HG03066 (cell line): ENCODE measurements at regions not wholly inside any gene's neighbourhood (a gene's known extent, or its start where the extent isn't known, plus 50 kb on each side); places are given as distances from the start of the nearest gene placed in this dataset.
"Not testable (repeated sequence)": the region's sequence is repeated elsewhere in the genome, so short reads cannot be mapped to it uniquely, and the experiment has no call there.

Source experiments
- ATAC-seq: cut with Tn5 transposase; IDR thresholded peaks from one replicate; pipeline ENCODE4 v1.9.1; 2021; ENCODE audit warnings: low read depth; ENCODE audit not compliant: unreplicated experiment

DNA sequence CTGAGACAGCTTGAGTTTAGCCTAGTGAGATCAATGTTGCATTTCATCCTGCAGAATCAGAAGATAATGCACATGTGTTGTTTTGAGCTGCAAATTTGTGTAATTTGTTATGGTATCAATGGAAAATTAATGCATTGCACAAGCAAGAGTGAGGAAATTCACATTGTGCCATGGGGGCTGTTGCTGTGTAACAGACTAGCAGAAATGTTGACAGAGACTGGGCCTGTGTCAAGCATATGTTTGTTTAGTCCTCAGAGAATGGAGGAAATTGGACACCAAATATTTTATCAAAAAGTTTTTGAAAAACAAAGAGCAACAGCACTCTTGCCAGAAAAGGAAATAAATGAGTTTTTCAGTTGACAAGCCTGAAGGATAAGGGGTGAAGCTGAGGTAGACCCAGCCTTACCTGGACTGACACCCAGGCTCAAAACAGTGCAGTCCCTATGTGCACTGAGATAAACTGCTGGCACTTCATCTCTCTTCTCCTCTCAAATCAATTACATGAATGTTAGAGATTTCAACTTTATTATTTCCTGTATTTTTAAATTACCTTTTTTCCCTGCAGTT is 1150.0 kb downstream of the FSCB start:
- ATAC-seq: no peak

DNA sequence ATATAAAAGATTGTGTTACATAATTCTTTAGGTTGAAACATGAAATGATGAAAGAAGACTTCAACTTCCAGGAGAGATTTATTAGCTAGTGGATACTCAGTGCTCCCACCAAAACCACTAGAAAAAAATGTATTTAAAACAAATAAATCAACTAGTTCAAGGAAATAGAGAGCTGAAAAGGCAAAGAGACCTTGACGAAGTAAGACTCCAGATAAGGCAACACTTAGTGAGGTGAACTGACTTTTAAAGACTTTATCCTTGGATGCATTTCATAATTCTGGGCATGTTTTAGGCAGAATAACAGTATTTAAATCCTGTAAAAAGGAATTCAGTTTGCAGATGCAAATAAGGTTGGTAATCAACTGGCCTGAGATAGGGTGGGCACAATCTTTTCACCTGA is 1150.7 kb downstream of the FSCB start:
- ATAC-seq: no peak

DNA sequence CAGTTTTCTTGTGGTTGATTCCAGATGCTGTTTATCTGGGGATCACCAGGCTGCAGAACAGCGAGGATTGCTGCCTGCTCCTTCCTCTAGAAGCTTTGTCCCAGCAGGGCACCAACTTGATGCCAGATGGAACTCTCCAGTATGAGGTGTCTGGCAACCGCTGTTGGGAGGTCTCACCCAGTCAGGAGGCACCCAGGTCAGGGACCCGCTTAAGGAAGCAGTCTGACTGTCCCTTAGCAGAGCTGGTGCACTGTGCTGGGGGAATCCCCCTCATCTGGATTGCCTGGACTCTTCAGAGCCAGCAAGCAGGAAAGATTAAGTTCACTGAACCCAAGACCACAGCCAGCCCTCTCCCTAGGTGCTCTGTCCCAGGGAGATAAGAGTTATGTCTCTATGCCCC is 1165.2 kb downstream of the FSCB start:
- ATAC-seq: no peak

DNA sequence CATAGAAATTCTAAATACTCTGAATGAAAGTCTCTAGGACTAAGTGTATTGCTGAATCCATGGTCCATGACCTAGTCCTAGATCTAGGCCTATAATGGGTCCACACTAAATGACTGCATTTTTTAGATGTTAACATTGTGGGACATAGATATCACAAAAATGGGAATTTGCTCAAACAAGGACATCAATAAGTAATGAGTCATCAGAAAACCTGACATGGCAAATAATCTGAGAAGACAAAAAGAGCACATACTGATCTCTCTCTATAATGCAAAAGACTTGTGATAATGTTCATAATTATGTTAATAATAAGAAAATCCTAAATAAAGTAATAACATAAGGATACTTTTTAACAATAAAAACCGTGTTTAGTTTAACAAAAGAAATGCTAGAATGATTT is 1168.4 kb downstream of the FSCB start:
- no peak for ATAC-seq

DNA sequence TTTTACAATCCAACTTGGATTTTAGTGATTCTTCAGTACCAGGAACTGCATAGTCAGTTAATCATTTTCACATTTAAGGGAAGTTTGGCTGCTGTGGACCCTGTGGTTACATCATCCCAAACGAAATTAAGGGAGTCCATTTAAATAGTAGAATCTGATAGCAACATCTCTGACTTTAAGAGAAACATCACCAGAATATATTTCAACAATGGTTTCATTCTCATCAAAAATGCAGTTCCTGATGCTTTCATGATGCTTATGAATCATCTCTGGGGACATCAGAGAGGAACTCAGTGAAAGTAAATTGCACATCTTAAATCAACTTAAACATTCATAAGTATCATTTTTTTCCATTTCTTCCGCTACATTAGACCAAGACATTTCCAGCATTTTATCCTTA is 1170.7 kb downstream of the FSCB start:
- ATAC-seq: no peak

DNA sequence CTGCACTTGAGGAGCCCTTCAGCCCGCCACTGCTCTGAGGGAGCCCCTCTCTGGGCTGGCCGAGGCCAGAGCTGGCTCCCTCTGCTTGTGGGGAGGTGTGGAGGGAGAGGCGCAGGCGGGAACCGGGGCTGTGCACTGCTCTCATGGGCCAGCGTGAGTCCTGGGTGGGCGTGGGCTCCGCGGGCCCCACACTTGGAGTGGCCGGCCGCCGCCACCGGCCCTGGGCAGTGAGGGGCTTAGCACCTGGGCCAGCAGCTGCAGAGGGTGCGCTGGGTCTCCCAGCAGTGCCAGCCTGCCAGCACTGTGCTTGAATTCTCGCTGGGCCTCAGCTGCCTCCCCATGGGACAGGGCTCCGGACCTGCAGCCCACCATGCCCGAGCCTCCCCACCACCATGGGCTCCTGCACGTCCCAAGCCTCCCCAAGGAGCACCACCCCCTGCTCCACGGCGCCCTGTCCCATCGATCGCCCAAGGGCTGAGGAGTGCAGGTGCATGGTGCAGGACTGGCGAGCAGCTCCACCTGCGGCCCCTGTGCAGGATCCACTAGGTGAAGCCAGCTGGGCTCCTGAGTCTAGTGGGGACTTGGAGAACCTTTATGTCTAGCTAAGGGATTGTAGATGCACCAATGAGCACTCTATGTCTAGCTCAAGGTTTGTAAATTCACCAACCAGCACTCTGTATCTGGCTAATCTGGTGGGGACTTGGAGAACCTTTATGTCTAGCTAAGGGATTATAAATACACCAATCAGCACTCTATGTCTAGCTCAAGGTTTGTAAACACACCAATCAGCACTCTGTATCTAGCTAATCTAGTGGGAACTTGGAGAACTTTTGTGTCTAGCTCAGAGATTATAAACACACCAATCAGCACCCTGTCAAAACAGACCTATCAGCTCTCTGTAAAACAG is 1180.3 kb downstream of the FSCB start:
- ATAC-seq: not testable (repeated sequence)

DNA sequence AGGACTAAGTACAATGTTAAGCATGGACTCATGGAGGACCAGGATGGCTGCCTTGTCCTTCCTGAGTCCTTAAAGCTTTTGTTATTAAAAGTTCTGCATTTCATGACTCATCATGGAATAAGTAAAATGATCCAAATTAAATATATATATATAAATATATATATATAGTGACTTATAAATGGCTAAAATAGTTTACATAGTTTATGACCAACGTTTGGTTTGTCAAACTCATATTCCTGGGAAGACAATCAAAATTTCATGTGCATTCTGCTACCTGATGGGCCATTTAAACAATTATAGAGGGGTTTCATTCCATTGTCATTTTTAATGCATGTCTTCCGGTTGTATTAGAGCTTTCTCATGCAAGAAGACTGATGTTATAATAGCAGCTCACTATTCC is 1190.7 kb downstream of the FSCB start:
- ATAC-seq: no peak

DNA sequence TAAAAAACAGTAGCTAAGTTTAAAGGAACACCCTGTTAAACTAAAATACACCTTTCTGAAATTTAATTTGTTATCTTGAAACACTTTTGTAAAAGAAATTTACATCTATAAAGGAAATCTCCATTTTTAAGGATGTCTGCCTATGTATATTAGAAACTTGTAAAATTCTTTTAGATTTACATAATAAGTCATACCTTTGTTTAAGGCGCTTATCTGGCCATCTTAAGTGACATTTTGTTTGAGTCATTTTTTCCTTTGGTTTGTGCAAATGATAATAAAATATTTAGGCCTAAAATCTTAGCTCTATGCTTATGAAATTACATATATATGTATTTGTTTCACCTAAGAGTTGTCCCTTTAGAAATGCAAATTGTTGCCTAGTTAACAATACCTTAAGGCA is 1193.4 kb downstream of the FSCB start:
- no peak for ATAC-seq

DNA sequence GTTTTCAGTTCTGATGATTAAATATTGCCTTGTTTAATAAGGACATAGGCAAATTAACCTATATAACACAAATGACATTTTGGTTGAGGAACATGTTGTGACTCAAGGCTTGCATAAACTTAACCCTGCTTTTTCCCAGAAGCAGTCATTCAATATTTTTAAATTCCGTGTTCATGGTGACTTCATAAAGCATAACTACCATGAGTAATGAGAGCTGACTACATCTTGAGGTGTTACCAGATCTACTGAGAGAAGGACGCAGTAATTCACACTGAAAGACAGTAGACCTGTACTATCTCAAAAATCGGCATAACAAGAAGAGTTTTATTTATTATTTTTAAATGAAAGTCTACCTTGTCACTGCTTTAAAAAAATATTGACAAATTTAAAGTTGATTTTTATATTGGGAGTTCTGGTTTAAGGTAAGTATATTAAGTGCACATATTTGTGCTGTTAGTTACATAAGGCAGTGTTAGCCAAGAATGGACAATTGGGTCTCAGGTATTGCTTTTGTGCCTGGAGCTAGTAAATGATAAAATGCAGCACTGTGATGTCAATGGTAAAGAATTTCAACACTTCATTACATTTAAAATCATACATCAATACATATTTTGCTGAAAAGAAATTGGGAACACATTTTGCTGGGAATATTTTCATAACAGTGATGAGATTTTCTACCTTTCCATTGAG is 1198.5 kb downstream of the FSCB start:
- no peak for ATAC-seq

DNA sequence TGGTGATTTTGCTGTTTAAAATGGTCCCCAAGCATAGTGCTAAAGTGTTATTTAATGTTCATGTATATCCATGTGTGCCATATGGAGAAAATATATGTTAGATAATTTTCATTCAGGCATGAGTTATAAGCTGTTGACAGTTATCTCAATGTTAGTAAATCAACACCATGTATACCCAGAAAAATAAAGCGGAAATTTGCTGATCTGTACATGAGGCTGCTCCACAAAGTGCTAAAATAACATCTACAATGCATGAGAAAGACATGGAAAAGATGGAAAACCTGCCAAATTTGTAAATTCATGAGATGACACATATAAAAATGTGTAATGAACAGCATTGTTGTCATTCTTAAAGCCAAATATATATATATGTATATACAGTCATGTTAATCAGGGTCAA is 1199.2 kb downstream of the FSCB start:
- no peak for ATAC-seq

DNA sequence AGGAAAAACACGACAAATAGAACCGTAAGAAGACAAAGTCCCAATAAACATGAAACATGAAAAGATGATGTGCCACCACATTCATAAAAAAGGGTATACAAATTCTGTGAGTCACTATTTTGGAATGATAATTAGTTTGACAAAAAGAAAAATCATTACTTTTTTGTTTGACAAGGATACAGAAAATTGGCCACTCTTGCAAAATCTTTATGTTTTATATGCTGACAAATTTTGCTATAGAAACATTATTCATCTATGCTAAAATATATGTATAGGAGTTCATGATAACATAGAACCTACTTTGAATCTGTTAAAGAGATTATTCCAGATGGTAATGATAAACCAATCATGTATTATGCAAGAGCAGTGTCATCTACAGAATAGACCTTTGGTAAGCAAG is 1201.0 kb downstream of the FSCB start:
- ATAC-seq: no peak

DNA sequence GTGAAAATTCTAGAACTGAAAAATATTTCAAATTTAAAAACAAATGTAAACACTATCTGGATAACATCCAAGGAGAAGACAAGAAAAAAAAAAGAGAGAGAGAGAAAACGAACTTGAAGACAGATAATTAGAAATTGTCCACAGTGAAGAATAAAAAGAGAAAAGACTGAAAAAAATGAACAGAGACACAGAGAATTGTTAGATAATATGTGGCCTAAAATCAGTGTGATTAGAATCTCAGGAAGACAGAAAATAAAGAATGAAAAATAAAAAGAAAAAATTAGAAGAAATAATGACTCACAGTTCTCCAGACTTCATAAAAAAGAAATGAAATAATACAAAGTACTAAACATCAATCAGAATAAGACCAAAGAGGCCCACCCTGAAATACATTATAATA is 1209.3 kb downstream of the FSCB start:
- ATAC-seq: no peak

DNA sequence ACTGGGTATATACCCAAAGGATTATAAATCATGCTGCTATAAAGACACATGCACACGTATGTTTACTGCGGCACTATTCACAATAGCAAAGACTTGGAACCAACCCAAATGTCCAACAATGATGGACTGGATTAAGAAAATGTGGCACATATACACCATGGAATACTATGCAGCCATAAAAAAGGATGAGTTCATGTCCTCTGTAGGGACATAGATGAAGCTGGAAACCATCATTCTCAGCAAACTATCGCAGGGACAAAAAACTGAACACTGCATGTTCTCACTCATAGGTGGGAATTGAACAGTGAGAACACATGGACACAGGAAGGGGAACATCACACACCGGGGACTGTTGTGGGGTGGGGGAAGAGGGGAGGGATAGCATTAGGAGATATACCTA is 1211.0 kb downstream of the FSCB start:
- ATAC-seq: not testable (repeated sequence)

DNA sequence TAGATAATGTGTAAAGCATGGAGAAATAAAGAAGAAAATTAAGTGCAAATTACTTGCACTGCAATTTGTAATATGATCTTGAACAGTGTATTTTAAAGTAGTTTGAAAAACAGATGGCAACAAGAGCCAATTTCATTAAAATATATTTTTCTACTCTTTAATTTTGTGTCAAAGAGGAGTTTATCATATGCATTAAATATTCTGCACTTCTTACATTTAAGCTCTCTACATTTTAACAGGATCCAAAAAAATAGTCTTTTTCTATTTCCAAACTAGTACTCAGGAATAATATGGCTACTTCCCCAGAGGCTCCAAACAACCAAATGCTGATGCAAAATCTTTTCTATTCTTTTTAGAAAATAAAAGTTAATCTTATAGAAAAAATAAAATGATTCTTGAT is 1221.5 kb downstream of the FSCB start:
- no peak for ATAC-seq

DNA sequence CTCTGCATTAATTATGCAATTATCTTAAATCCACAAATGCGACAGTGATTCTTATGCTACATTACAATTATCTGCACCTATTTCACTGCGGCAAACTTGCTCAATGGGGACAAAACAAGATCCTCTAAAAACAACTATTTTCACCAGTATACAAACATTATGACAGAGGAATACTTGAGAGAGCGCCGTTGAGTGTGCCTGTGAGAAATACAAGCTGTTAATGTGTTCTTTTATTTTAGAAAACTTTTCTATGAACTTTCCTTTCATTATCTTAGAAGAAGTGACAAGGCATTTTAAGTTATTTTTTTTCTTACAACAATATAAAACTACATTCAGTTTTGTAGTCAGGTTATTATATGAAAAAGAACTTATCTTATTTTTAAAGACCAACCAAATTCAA is 1247.0 kb downstream of the FSCB start:
- no peak for ATAC-seq

DNA sequence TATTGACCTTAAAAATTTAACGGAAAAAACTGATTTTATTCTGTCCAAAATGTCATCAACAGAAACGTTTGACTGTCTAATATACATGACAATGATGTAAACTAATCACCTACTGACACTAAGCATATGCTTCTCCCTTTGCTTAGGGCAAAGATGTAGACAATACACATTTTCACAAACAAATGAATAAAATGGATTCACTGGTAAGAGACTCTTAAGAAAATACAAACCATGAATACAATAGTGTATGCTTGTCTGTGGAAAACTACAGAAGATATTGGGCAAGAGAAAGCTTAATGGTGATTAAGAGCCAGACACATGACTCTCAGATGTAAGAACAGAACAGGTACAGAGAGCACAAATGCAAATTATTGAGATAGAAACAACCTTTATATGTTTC is 1248.7 kb downstream of the FSCB start:
- no peak for ATAC-seq

DNA sequence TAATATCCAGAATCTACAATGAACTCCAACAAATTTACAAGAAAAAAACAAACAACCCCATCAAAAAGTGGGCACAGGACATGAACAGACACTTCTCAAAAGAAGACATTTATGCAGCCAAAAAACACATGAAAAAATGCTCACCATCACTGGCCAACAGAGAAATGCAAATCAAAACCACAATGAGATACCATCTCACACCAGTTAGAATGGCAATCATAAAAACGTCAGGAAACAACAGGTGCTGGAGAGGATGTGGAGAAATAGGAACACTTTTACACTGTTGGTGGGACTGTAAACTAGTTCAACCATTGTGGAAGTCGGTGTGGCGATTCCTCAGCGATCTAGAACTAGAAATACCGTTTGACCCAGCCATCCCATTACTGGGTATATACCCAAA is 1250.1 kb downstream of the FSCB start:
- ATAC-seq: not testable (repeated sequence)

DNA sequence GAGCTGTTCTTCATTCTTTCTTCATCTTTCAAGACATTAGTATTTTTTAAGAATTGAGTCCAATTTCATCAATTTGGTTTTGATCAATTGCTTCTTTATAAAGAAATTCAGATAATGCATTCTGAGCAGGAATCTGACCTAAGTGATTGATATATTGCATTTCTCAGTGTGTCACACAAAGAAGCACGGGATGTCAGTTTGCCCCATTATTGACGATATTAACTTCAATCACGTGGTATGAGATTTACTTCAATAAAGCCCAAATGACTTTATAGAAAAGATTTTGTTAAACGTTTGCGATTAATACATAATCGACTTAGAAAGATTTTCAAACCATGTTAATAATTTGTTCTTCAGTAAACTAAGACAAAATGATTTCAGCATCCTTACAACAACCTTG is 1254.2 kb downstream of the FSCB start:
- no peak for ATAC-seq

DNA sequence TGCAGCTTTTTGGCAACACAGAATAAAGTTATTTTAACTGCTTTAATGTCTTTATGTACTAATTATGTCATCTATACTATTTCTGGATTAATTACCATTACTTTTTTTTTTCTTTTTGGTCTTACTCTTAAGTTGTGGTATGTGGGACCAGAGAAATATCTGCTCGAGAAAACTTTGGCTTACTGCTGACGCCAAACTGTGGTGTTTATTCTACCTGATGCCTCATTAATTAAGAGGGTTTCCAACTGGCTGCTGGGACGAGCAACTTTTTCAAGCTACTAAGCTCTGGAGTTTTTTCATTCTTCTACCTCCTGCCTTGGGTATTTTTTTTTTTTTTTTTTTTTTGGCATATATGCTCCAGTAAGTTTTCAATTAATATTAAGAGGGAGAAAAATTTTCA is 1257.5 kb downstream of the FSCB start:
- no peak for ATAC-seq

DNA sequence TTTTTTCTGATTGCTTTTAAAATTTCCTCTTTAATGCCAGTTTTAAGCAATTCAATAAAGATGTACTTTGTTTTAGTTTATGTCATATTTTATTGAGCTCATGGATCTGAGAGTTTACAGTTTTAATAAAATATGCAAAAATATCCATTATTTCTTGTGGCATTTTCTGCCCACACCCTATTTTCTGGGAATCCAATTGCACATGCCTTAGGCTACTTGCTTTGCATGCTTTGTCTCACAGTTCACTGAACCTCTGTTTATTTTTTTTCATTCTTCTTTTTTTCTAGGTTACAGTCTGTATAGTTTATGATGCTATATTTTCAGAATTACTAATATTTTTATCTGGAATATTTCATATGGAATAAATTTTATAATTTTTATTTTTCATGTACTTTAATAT is 1258.0 kb downstream of the FSCB start:
- ATAC-seq: no peak

DNA sequence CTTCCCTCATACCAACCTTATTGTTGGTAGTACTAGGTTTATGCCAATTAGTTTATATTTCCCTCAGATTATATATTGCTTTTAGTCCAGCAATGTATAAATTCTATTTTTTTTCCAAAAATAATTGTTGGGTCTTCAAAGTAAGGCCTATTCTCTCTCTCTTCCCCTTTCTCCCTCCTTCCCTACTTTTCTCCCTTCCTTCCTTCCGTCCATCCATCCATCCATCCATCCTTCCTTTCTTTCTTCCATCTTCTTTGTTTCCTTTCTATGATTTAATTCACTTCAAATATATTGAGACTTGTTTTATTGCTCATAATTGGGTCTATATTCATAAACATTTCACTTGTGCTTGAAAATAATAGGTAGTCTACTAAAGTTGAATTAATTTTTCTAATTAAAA is 1259.2 kb downstream of the FSCB start:
- no peak for ATAC-seq

DNA sequence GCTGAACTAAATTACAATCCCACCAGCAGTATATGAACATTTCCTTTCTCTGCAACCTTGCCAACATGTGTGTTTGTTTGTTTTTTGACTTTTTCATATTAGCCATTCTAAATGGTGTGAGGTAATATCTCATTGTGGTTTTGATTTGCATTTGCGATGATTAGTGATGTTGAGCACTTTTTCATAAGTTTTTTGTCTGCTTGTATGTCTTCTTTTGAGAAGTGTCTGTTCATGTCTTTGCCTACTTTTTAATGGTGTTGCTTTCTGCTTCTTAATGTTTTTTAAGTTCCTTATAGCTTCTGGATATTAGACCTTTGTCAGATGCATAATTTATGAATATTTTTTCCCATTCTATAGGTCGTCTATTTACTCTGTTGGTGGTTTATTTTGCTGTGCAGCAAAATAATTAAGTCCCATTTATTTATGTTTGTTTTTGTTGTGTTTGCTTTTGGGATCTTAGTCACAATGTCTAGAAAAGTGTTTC is 1262.9 kb downstream of the FSCB start:
- ATAC-seq: no peak
